OCI-LY3 (cell line): ENCODE measurements at regions not wholly inside any gene's neighbourhood (a gene's known extent, or its start where the extent isn't known, plus 50 kb on each side); places are given as distances from the start of the nearest gene placed in this dataset.

Experiments
- H2AFZ ChIP-seq: fragments of 200-600, 300-600 bp; shearing (Covaris generic); 2 replicates; pipeline ENCODE4 v1.6.0; 2014; ENCODE audit warnings: antibody characterized with exemption, low read depth, low read length
- H3K27ac ChIP-seq: fragments of 200-600, 300-600 bp; sonication (generic); 2 replicates; pipeline ENCODE4 v1.5.1; 2014; ENCODE audit warnings: mild to moderate bottlenecking, low read length, moderate library complexity, mixed read lengths
- H3K27me3 ChIP-seq: fragments of 200-600, 300-600 bp; sonication (generic); 2 replicates; pipeline ENCODE4 v1.6.1; 2014; ENCODE audit warnings: low read depth, low read length, mixed read lengths
- H3K36me3 ChIP-seq: fragments of 200-600, 300-600 bp; sonication (generic); replicated peaks from 2 replicates; pipeline ENCODE3; 2014; ENCODE audit warnings: low read depth, low read length, mixed read lengths
- H3K4me1 ChIP-seq: fragments of 300-600, 200-600 bp; sonication (generic); 2 replicates; pipeline ENCODE4 v1.6.1; 2014; ENCODE audit warnings: low read length, mixed read lengths
- H3K4me2 ChIP-seq: fragments of 200-600, 300-600 bp; sonication (generic); 2 replicates; pipeline ENCODE4 v1.6.1; 2014; ENCODE audit warnings: low read length, mixed read lengths
- H3K4me3 ChIP-seq: fragments of 300-600, 200-600 bp; sonication (generic); 2 replicates; pipeline ENCODE4 v1.5.1; 2014; ENCODE audit warnings: antibody characterized with exemption, mild to moderate bottlenecking, low read length, moderate library complexity
- H3K79me2 ChIP-seq: fragments of 300-600, 200-600 bp; shearing (Covaris generic); 2 replicates; pipeline ENCODE4 v1.6.1; 2014; ENCODE audit warnings: mild to moderate bottlenecking, low read length, mixed read lengths
- H3K9ac ChIP-seq: fragments of 300-600, 200-600 bp; shearing (Covaris generic); 2 replicates; pipeline ENCODE4 v1.6.0; 2014; ENCODE audit warnings: mild to moderate bottlenecking, low read length, moderate library complexity
- H3K9me3 ChIP-seq: fragments of 200-600, 300-600 bp; shearing (Covaris generic); 2 replicates; pipeline ENCODE4 v1.6.1; 2014; ENCODE audit warnings: low read length, mixed read lengths; ENCODE audit not compliant: insufficient read depth
- H4K20me1 ChIP-seq: fragments of 200-600, 300-600 bp; sonication (generic); 2 replicates; pipeline ENCODE4 v1.6.1; 2016; ENCODE audit warnings: low read length, mixed read lengths; ENCODE audit not compliant: insufficient read depth
- CTCF ChIP-seq: fragments of 200-600, 300-600 bp; sonication (generic); IDR thresholded peaks from 2 replicates; pipeline ENCODE4 v1.5.1; 2014; ENCODE audit warnings: antibody characterized with exemption, low read length, low read depth
- EZH2phosphoT487 ChIP-seq: fragments of 200-600 bp; shearing (Covaris generic); IDR thresholded peaks from 2 replicates; pipeline ENCODE4 v1.6.1; 2018; ENCODE audit warnings: antibody characterized with exemption, mixed run types, low read depth

- no peak overlapping the region for H3K4me2 ChIP-seq
- H3K4me1 ChIP-seq = no peaks in the 10 kb centered on the region
- H3K36me3 ChIP-seq = no peaks in the 10 kb centered on the region
- no peaks in the 10 kb centered on the region for H4K20me1 ChIP-seq
- TF ChIP-seq CTCF (no peak), EZH2phosphoT487 (no peak)
- H3K9ac ChIP-seq = no peak overlapping the region
- no peak overlapping the region for H3K27ac ChIP-seq
- no peak overlapping the region for H3K4me3 ChIP-seq
- no peaks in the 10 kb centered on the region for H3K79me2 ChIP-seq
- H3K27me3 ChIP-seq = no peaks in the 10 kb centered on the region
- no peak overlapping the region for H2AFZ ChIP-seq
- no peaks in the 10 kb centered on the region for H3K9me3 ChIP-seq
These were observed 515.6 kb upstream of the ZP4 start for GRCh38 chr1:238406098-238406860.

- Histone ChIP-seq H3K4me3 (no peak overlapping the region), H3K9ac (no peak overlapping the region), H2AFZ (no peak overlapping the region), H3K27ac (no peak overlapping the region), H4K20me1 (no peaks in the 10 kb centered on the region), H3K27me3 (no peaks in the 10 kb centered on the region), H3K9me3 (no peaks in the 10 kb centered on the region), H3K36me3 (no peaks in the 10 kb centered on the region), H3K4me1 (no peaks in the 10 kb centered on the region), H3K79me2 (no peaks in the 10 kb centered on the region), H3K4me2 (no peak overlapping the region)
- TF ChIP-seq CTCF (no peak), EZH2phosphoT487 (no peak)
These were observed 514.2 kb upstream of the ZP4 start for GRCh38 chr1:238404921-238405320.

- H4K20me1 ChIP-seq = no peaks in the 10 kb centered on the region
- no peaks in the 10 kb centered on the region for H3K4me1 ChIP-seq
- H3K9me3 ChIP-seq = no peaks in the 10 kb centered on the region
- H3K27ac ChIP-seq = no peak overlapping the region
- no peak overlapping the region for H3K9ac ChIP-seq
- no peaks in the 10 kb centered on the region for H3K27me3 ChIP-seq
- H3K79me2 ChIP-seq = no peaks in the 10 kb centered on the region
- H3K4me2 ChIP-seq = no peak overlapping the region
- TF ChIP-seq EZH2phosphoT487 (no peak), CTCF (no peak)
- no peak overlapping the region for H3K4me3 ChIP-seq
- H3K36me3 ChIP-seq = no peaks in the 10 kb centered on the region
- H2AFZ ChIP-seq = no peak overlapping the region
These were observed 513.8 kb upstream of the ZP4 start for GRCh38 chr1:238404481-238404880.

GRCh38 chr1:238401144-238401543 is 510.4 kb upstream of the ZP4 start:
- no peak overlapping the region for H3K27ac ChIP-seq

More at GRCh38 chr1:238401144-238401543, 510.4 kb upstream of the ZP4 start:
- H3K79me2 ChIP-seq = no peaks in the 10 kb centered on the region
- H3K9ac ChIP-seq = no peak overlapping the region
- H3K4me3 ChIP-seq = no peak overlapping the region
- H3K4me1 ChIP-seq = no peaks in the 10 kb centered on the region
- no peaks in the 10 kb centered on the region for H3K36me3 ChIP-seq
- H3K4me2 ChIP-seq = no peak overlapping the region
- no peaks in the 10 kb centered on the region for H3K27me3 ChIP-seq
- no peaks in the 10 kb centered on the region for H4K20me1 ChIP-seq
- no peak for TF ChIP-seq EZH2phosphoT487
- TF ChIP-seq CTCF = no peak
- H2AFZ ChIP-seq = no peak overlapping the region
- no peaks in the 10 kb centered on the region for H3K9me3 ChIP-seq
